H1 (cell line): ENCODE measurements at regions not wholly inside any gene's neighbourhood (a gene's known extent, or its start where the extent isn't known, plus 50 kb on each side); places are given as distances from the start of the nearest gene placed in this dataset.
A peak's percentile ranks its signal among the peaks of the same experiment; 100 is the strongest.

Experiments used
- CTCF ChIA-PET: fragments of 300-600 bp; sonication (Branson Sonifier 250); formaldehyde crosslinking; loops from one replicate; lab custom pipeline; 2021; ENCODE audit not compliant: partially characterized antibody; lab: Charles Lee
- POLR2A ChIA-PET: fragments of 300-600 bp; sonication (Branson Sonifier 250); formaldehyde crosslinking; loops from one replicate; lab custom pipeline; 2021; ENCODE audit warnings: inconsistent platforms; ENCODE audit not compliant: partially characterized antibody; lab: Charles Lee
- DNase-seq, 2 experiments: peaks; one replicate each; pipeline versions ENCODE4 v3.0.0 to v3.0.0-alpha.2; 2010 to 2022; ENCODE audit warnings: low spot score in 2 of 2, low read depth in 1 of 2, mixed read lengths in 1 of 2
- FAIRE-seq: peaks from 2 replicates; lab custom pipeline; 2011; peaks lifted over from hg19 to GRCh38; lab: Jason Lieb, UNC
- H2AFZ ChIP-seq: 2 replicates; pipeline ENCODE4 v1.8.1; 2012; ENCODE audit warnings: low read length, inconsistent platforms
- H2AK5ac ChIP-seq: 2 replicates; pipeline ENCODE4 v1.6.1; 2013; ENCODE audit warnings: low read depth, low read length
- H2BK120ac ChIP-seq: replicated peaks from 2 replicates; pipeline ENCODE3; 2013; ENCODE audit warnings: low read depth, low read length, inconsistent platforms
- H2BK12ac ChIP-seq: 2 replicates; pipeline ENCODE4 v1.6.1; 2013; ENCODE audit warnings: low read depth, low read length
- H2BK15ac ChIP-seq: 2 replicates; pipeline ENCODE4 v1.6.1; 2013; ENCODE audit warnings: low read length
- H2BK20ac ChIP-seq: 2 replicates; pipeline ENCODE4 v1.6.1; 2013; ENCODE audit warnings: low read length
- H2BK5ac ChIP-seq: 2 replicates; pipeline ENCODE4 v1.6.1; 2013; ENCODE audit warnings: low read depth, low read length
- H3K14ac ChIP-seq: 2 replicates; pipeline ENCODE4 v1.6.1; 2013; ENCODE audit warnings: inconsistent platforms; ENCODE audit not compliant: insufficient read length
- H3K18ac ChIP-seq: 2 replicates; pipeline ENCODE4 v1.6.1; 2013; ENCODE audit warnings: low read length; ENCODE audit errors: extremely low read depth
- H3K23ac ChIP-seq: 2 replicates; pipeline ENCODE4 v1.6.1; 2013; ENCODE audit warnings: inconsistent platforms; ENCODE audit not compliant: insufficient read length
- H3K23me2 ChIP-seq: 2 replicates; pipeline ENCODE4 v1.6.1; 2013; ENCODE audit warnings: low read depth, low read length
- H3K27ac ChIP-seq: 2 replicates; pipeline ENCODE4 v1.6.1; 2011; ENCODE audit warnings: low read depth, low read length, inconsistent platforms
- H3K27me3 ChIP-seq, 4 experiments: replicated peaks in 1 of 4; 1 replicate in 1 of 4; 2 replicates in 3 of 4; pipeline versions ENCODE4 v1.6.1 to v1.8.1; 2011 to 2013; ENCODE audit warnings: low read length in 3 of 4, mild to moderate bottlenecking in 3 of 4, inconsistent platforms in 2 of 4, mixed read lengths in 2 of 4, moderate library complexity in 1 of 4; ENCODE audit not compliant: control insufficient read depth in 3 of 4, insufficient read depth in 3 of 4; ENCODE audit errors: extremely low read depth in 1 of 4
- H3K36me3 ChIP-seq, 4 experiments: 2 replicates each; pipeline versions ENCODE4 v1.6.1 to v1.8.1; 2011 to 2013; ENCODE audit warnings: mild to moderate bottlenecking in 4 of 4, low read length in 3 of 4, moderate library complexity in 2 of 4, control low read depth in 1 of 4, inconsistent platforms in 1 of 4; ENCODE audit not compliant: insufficient read depth in 4 of 4, control insufficient read depth in 2 of 4
- H3K4ac ChIP-seq: replicated peaks from 2 replicates; pipeline ENCODE3; 2013; ENCODE audit warnings: low read length, low read depth, mixed read lengths, inconsistent platforms; ENCODE audit not compliant: insufficient read length
- H3K4me1 ChIP-seq, 4 experiments: replicated peaks in 1 of 4; 1 replicate in 1 of 4; 2 replicates in 3 of 4; pipeline versions ENCODE4 v1.6.1 to v1.8.1; 2011 to 2013; ENCODE audit warnings: low read length in 3 of 4, inconsistent platforms in 2 of 4, mixed read lengths in 1 of 4; ENCODE audit not compliant: insufficient read depth in 4 of 4, control insufficient read depth in 3 of 4
- H3K4me2 ChIP-seq, 2 experiments: 2 replicates each; pipeline versions ENCODE4 v1.6.1 to v1.8.1; 2011 to 2013; ENCODE audit warnings: low read depth in 2 of 2, low read length in 2 of 2, control low read depth in 1 of 2, inconsistent platforms in 1 of 2, mild to moderate bottlenecking in 1 of 2; ENCODE audit not compliant: insufficient read depth in 1 of 2
- H3K4me3 ChIP-seq, 4 experiments: fragments of 200-600, 300-600 bp in 1 of 4; sonication (generic), shearing (Covaris generic), sonication (Bioruptor Twin) in 1 of 4; 2 replicates each; pipeline versions ENCODE4 v1.5.1 to v1.8.1; 2011 to 2016; ENCODE audit warnings: low read length in 4 of 4, low read depth in 3 of 4, control low read depth in 2 of 4, inconsistent platforms in 2 of 4, mild to moderate bottlenecking in 2 of 4, mixed read lengths in 1 of 4, moderate library complexity in 1 of 4; ENCODE audit not compliant: insufficient read depth in 2 of 4; ENCODE audit errors: extremely low read depth in 1 of 4
- H3K56ac ChIP-seq: replicated peaks from 2 replicates; pipeline ENCODE3; 2013; ENCODE audit warnings: low read depth, mild to moderate bottlenecking, mixed read lengths, low read length, inconsistent platforms; ENCODE audit not compliant: insufficient read length
- H3K79me1 ChIP-seq: 2 replicates; pipeline ENCODE4 v1.6.1; 2013; ENCODE audit warnings: low read depth, low read length, control low read depth
- H3K79me2 ChIP-seq, 2 experiments: 2 replicates each; pipeline versions ENCODE4 v1.6.1 to v1.8.1; 2012 to 2013; ENCODE audit warnings: low read length in 2 of 2, mild to moderate bottlenecking in 2 of 2, inconsistent platforms in 1 of 2; ENCODE audit not compliant: insufficient read depth in 2 of 2, control insufficient read depth in 1 of 2
- H3K9ac ChIP-seq, 4 experiments: replicated peaks in 1 of 4; 1 replicate in 1 of 4; 2 replicates in 3 of 4; pipeline versions ENCODE4 v1.6.1 to v1.8.1; 2011 to 2013; ENCODE audit warnings: low read depth in 3 of 4, low read length in 3 of 4, control low read depth in 2 of 4, mild to moderate bottlenecking in 2 of 4, moderate library complexity in 2 of 4, inconsistent platforms in 1 of 4; ENCODE audit errors: extremely low read depth in 1 of 4
- H3K9me3 ChIP-seq, 2 experiments: 2 replicates each; pipeline versions ENCODE4 v1.6.1 to v1.8.1; 2012 to 2013; ENCODE audit warnings: mild to moderate bottlenecking in 2 of 2, moderate library complexity in 2 of 2, control low read depth in 1 of 2, inconsistent platforms in 1 of 2, low read depth in 1 of 2, low read length in 1 of 2, mixed read lengths in 1 of 2; ENCODE audit not compliant: insufficient read depth in 2 of 2
- H4K20me1 ChIP-seq, 2 experiments: replicated peaks in 1 of 2; 2 replicates each; pipeline versions ENCODE3 to v1.8.1; 2011 to 2013; ENCODE audit warnings: inconsistent platforms in 2 of 2, low read length in 2 of 2, mild to moderate bottlenecking in 1 of 2; ENCODE audit not compliant: insufficient read depth in 2 of 2, control insufficient read depth in 1 of 2
- H4K5ac ChIP-seq: 2 replicates; pipeline ENCODE4 v1.6.1; 2013; ENCODE audit warnings: low read length, low read depth, mixed read lengths, inconsistent platforms; ENCODE audit not compliant: insufficient read length
- H4K8ac ChIP-seq: 2 replicates; pipeline ENCODE4 v1.8.0; 2013; ENCODE audit warnings: mild to moderate bottlenecking, moderate library complexity, low read length, inconsistent platforms; ENCODE audit not compliant: insufficient read depth; ENCODE audit errors: extremely low read depth
- H4K91ac ChIP-seq: replicated peaks from 2 replicates; pipeline ENCODE3; 2013; ENCODE audit warnings: low read length, mixed read lengths, inconsistent platforms; ENCODE audit not compliant: insufficient read length
- BACH1 ChIP-seq: IDR thresholded peaks from 2 replicates; pipeline ENCODE4 v1.6.1; 2012; ENCODE audit warnings: low read length, improper control_type of control experiment
- BCL11A ChIP-seq, 2 experiments: IDR thresholded peaks; one replicate each; pipeline ENCODE4 v1.6.1; 2011; ENCODE audit warnings: low read depth in 2 of 2, low read length in 2 of 2, mild to moderate bottlenecking in 2 of 2
- CBX8 ChIP-seq: fragments of 300-800, 300-1000 bp; sonication (generic); IDR thresholded peaks from 2 replicates; pipeline ENCODE4 v1.7.1; 2016; ENCODE audit warnings: low read depth, low read length, borderline replicate concordance
- EP300 ChIP-seq, 2 experiments: IDR thresholded peaks; 1 replicate in 1 of 2; 2 replicates in 1 of 2; pipeline ENCODE4 v1.6.1; 2011 to 2012; ENCODE audit warnings: low read depth in 2 of 2, low read length in 2 of 2, mild to moderate bottlenecking in 2 of 2, borderline replicate concordance in 1 of 2, inconsistent platforms in 1 of 2, moderate library complexity in 1 of 2
- GABPA ChIP-seq: IDR thresholded peaks from 2 replicates; pipeline ENCODE4 v1.6.1; 2011; ENCODE audit warnings: mild to moderate bottlenecking, low read length, moderate library complexity, borderline replicate concordance; ENCODE audit not compliant: insufficient read depth
- HDAC6 ChIP-seq: IDR thresholded peaks from one replicate; pipeline ENCODE4 v1.7.1; 2012; ENCODE audit warnings: low read depth, mild to moderate bottlenecking, inconsistent platforms, low read length, moderate library complexity
- KDM1A ChIP-seq: fragments of 200-600, 300-600 bp; sonication (generic); IDR thresholded peaks from 2 replicates; pipeline ENCODE4 v1.7.1; 2016; ENCODE audit warnings: mild to moderate bottlenecking, low read length, borderline replicate concordance
- NANOG ChIP-seq: IDR thresholded peaks from 2 replicates; pipeline ENCODE4 v1.6.1; 2011; ENCODE audit warnings: low read length, low read depth, mild to moderate bottlenecking, inconsistent platforms; ENCODE audit not compliant: insufficient read depth, poor library complexity, severe bottlenecking
- RBBP5 ChIP-seq: IDR thresholded peaks from 2 replicates; pipeline ENCODE4 v1.7.1; 2012; ENCODE audit warnings: low read depth, mild to moderate bottlenecking, inconsistent platforms, low read length, moderate library complexity, borderline replicate concordance
- SIN3A ChIP-seq, 2 experiments: IDR thresholded peaks in 1 of 2; conservative IDR thresholded peaks in 1 of 2; 2 replicates each; pipeline ENCODE4 v1.6.1; 2011 to 2012; ENCODE audit warnings: low read length in 2 of 2, improper control_type of control experiment in 1 of 2, low read depth in 1 of 2, mild to moderate bottlenecking in 1 of 2
- ZNF274 ChIP-seq: IDR thresholded peaks from 2 replicates; pipeline ENCODE4 v1.7.0; 2012; ENCODE audit warnings: low read length, borderline replicate concordance; ENCODE audit errors: extremely low read depth
- WGBS, 2 experiments: shearing (Covaris generic) in 1 of 2; methylation state at CpG; one replicate each; pipeline versions ENCODE4 v1.1.6 to v1.1.7; 2013 to 2015; ENCODE audit warnings: low lambda C conversion rate in 2 of 2, mixed read lengths in 2 of 2, inconsistent platforms in 1 of 2, low coverage in 1 of 2, missing lambda C conversion rate in 1 of 2; ENCODE audit not compliant: insufficient replicate concordance in 2 of 2, insufficient coverage in 1 of 2, insufficient read length in 1 of 2; ENCODE audit errors: extremely low coverage in 1 of 2, missing lambda C conversion rate in 1 of 2; 5-methylcytosine and 5-hydroxymethylcytosine counted together

- FAIRE-seq (no peak), DNase-seq (no peak)
- Histone ChIP-seq H2BK120ac (peak overlapping the region; percentile 49), H4K5ac (peak overlapping the region; percentile 57), H2AK5ac (no peak overlapping the region; the same call in 1 of the 2 replicates), H3K14ac (no peak overlapping the region), H3K9me3 (peaks cover 3 to 4% of the 10 kb centered on the region in 2 experiments; a peak in 2 of 4 replicates), H3K18ac (peak overlapping the region; percentile 97), H2AFZ (no peak overlapping the region), H3K27ac (no peak overlapping the region), H2BK20ac (peak overlapping the region; percentile 43), H3K23me2 (no peaks in the 10 kb centered on the region), H3K36me3 (peaks cover 0 to 4% (median 1%) of the 10 kb centered on the region in 4 experiments; a peak in 1 of 8 replicates), H4K8ac (peak overlapping the region; percentile 72; the same call in 1 of the 2 replicates), H3K4me3 (no peak overlapping the region), H3K4me2 (no peak overlapping the region), H3K56ac (no peak overlapping the region), H2BK12ac (peak overlapping the region; percentile 98; the same call in 1 of the 2 replicates), H3K4ac (no peak overlapping the region), H3K9ac (no peak overlapping the region), H4K20me1 (no peaks in the 10 kb centered on the region), H3K79me1 (no peaks in the 10 kb centered on the region), H2BK15ac (no peak overlapping the region), H2BK5ac (peak overlapping the region; percentile 87; the same call in 1 of the 2 replicates), H3K23ac (no peak overlapping the region), H3K4me1 (peaks cover 4 to 20% (median 19%) of the 10 kb centered on the region in 4 experiments; a peak in 6 of 7 replicates), H3K27me3 (no peaks in the 10 kb centered on the region), H3K79me2 (no peaks in the 10 kb centered on the region), H4K91ac (peak overlapping the region; percentile 69)
- POLR2A ChIA-PET, result interaction anchor here (0.9 to 1.8 kb wide), 4 partner anchors 8 to 141 kb away, joined by 3 to 6 read pairs (median 4); partner anchors contain the start of gene PTPN13
- TF ChIP-seq EP300 (IDR thresholded peaks at IDR 0.05; ENCODE audit: borderline replicate concordance in 1 of 2, low read depth in 2 of 2, low read length in 2 of 2) (no peak), SIN3A (conservative IDR thresholded peaks at IDR 0.05 in 1 of 2, IDR thresholded peaks at IDR 0.05 in 1 of 2; ENCODE audit: low read depth in 1 of 2, low read length in 2 of 2) (no peak), ZNF274 (no peak), CBX8 (no peak), BACH1 (no peak), GABPA (no peak), NANOG (no peak), BCL11A (IDR thresholded peaks at IDR 0.05; ENCODE audit: low read depth in 2 of 2, low read length in 2 of 2) (no peak), RBBP5 (no peak), KDM1A (no peak), HDAC6 (no peak)
- CTCF ChIA-PET, result interaction anchor here (0.7 to 3.3 kb wide), 7 partner anchors 9 to 230 kb away, joined by 3 to 13 read pairs (median 4); no protein-coding TSS in a partner anchor
- 87% methylated on average over 11 of the region's 11 CpGs; no CpG with 5 or more reads in 1 of the 2 experiments for WGBS, 2 experiments
Observed at GRCh38 chr4:86452924-86453531, 93.2 kb upstream of the MAPK10 start.
